ENCODE measurements at regions not wholly inside any gene's neighbourhood (a gene's known extent, or its start where the extent isn't known, plus 50 kb on each side); places are given as distances from the start of the nearest gene placed in this dataset.

- TF ChIP-seq POLR2A (IDR thresholded peaks at IDR 0.05; ENCODE audit: extremely low read depth, insufficient read length): no peak
- TF ChIP-seq, protein P1, sequence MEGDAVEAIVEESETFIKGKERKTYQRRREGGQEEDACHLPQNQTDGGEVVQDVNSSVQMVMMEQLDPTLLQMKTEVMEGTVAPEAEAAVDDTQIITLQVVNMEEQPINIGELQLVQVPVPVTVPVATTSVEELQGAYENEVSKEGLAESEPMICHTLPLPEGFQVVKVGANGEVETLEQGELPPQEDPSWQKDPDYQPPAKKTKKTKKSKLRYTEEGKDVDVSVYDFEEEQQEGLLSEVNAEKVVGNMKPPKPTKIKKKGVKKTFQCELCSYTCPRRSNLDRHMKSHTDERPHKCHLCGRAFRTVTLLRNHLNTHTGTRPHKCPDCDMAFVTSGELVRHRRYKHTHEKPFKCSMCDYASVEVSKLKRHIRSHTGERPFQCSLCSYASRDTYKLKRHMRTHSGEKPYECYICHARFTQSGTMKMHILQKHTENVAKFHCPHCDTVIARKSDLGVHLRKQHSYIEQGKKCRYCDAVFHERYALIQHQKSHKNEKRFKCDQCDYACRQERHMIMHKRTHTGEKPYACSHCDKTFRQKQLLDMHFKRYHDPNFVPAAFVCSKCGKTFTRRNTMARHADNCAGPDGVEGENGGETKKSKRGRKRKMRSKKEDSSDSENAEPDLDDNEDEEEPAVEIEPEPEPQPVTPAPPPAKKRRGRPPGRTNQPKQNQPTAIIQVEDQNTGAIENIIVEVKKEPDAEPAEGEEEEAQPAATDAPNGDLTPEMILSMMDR (IDR thresholded peaks at IDR 0.05; ENCODE audit: low read depth, low read length): no peak
- TF ChIP-seq, protein P2, sequence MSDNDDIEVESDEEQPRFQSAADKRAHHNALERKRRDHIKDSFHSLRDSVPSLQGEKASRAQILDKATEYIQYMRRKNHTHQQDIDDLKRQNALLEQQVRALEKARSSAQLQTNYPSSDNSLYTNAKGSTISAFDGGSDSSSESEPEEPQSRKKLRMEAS (IDR thresholded peaks at IDR 0.05; ENCODE audit: low read depth, low read length): no peak
- TF ChIP-seq MYC (IDR thresholded peaks at IDR 0.05; ENCODE audit: low read depth, low read length): no peak
Observed at GRCh38 chr10:131849591-131850382, 51.0 kb upstream of the PPP2R2D start.

Data from NB4 (cell line).